ENCODE measurements at regions not wholly inside any gene's neighbourhood (a gene's known extent, or its start where the extent isn't known, plus 50 kb on each side); places are given as distances from the start of the nearest gene placed in this dataset.

DNA sequence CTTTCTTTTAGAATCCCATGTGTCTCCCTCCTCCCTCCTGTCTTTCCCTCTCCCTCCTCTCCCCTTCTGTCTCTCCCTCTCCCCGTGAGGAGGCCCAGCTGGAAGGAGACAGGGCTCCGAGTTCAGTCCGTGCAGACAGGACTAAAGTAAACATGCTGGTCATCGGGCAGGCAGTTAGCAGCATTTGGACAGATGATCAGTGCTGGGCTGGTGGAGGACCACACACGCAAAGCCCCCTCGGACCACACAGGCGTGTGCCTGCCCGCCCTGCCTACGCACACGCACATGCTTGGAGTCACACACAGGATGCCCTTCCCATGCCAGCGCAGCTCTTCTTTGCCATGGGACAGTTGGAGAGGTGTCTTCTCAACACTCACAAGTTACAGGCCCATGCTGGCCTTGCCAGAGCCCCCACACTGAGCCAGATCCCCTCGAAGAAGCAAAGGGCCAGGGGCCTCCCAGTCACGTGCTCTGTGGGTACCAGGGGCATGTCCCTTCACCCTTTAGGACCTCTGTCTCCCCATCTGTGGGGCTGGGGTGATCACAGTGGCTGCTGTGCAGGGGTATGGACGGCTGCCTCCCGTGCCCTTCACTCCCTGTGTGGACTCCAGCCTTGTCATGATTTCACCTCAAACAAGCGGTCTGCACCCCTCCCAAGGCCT lies 215.7 kb upstream of the FOXF1 start:
- DNase-seq = no peak

DNA sequence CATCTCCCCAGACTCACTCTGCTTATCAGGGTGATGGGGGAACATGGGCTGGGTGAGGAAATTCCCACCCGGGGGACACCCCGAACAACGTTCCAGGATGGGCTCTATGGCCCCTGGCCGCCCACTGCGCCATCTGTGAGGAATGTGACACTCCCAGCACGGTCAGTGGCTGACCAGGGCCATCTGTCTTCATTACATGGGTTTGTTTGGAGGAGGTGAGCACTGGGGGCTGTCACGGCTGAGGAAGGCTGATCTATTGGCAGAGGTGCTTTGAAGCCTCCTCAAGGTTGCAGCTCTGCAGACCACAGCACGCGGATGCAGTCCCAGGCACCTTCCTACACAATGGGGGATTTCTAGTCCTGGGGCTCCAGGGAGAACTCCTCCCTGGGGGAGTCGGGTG lies 214.1 kb upstream of the FOXF1 start:
- DNase-seq = no peak

DNA sequence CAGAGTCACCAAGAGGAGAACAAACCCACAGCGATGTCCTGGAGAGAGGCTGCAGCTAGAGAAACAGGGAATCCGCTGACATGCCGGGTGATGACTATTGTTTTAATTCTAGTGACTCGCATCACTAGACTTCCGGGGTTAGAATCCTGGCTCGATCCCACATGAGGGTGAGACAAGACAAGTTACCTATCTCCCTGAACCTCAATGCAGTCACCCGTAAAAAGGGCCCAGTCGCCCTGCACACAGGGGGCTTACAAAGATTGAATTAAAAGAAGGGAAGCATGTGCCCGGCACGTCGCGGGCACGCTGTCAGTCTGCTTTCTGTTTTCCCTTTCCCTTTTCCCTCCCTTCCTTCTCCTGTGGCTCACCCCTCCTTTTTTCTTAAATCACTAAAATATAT lies 212.9 kb upstream of the FOXF1 start:
- DNase-seq = no peak

DNA sequence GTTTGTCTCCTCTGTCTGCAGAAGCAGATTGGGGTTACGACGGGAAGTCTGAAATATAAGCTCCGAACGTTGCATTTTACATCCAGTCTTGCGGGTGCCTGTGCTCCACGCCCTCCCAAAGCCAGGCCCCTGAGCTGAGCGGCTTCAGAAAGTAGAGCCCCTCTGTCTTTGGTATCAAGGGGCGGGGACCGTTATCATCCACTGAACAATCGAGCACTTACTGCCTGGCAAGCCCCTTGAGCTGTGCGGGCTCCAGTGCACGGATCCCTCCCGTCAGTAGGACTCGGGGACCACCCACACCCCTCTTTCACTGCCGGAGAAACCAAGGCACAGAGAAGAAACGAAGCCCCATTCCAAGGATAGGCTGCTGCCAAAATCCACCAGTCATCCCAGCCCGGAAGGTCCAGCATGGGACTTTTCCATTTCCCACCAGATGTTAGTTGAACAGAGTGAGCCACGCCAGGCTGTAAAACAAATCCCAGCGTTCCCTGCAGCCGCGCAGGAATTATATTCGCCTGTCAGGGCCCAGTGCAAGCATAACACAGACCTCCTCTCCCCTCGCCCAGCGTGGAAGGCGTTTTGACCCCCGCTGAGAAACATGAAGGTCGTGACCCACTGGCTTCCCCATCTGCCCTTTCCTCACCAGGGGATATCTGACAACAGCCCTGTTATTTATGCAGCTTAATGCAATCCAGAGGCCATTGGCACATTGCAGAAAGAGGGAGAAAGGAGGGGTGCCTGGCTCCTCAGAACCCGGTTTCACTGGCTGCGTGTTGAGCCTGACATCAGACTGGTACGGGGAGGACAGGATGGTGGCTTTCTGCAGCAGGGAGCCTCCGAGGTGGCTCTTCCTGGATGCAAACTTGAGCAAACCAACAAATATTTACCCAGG lies 212.2 kb upstream of the FOXF1 start:
- no peak for DNase-seq

DNA sequence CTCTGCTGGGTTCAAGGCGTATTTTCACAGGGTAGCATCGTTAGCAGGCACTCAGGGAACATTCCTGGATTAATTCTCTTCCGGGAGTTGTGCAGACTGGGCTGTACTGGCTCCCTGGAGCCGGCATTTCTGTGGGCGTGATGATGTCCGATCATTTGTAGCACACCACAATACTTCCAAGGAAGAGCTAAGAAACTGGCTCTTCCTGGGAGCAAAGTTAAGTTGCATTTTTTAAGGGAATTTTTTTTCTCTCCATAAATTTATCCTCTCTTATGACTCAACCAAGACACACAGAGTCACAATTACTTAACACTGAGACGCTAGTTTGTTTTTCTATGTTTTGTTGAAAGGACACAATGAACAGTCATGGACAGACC lies 211.6 kb upstream of the FOXF1 start:
- no peak for DNase-seq

DNA sequence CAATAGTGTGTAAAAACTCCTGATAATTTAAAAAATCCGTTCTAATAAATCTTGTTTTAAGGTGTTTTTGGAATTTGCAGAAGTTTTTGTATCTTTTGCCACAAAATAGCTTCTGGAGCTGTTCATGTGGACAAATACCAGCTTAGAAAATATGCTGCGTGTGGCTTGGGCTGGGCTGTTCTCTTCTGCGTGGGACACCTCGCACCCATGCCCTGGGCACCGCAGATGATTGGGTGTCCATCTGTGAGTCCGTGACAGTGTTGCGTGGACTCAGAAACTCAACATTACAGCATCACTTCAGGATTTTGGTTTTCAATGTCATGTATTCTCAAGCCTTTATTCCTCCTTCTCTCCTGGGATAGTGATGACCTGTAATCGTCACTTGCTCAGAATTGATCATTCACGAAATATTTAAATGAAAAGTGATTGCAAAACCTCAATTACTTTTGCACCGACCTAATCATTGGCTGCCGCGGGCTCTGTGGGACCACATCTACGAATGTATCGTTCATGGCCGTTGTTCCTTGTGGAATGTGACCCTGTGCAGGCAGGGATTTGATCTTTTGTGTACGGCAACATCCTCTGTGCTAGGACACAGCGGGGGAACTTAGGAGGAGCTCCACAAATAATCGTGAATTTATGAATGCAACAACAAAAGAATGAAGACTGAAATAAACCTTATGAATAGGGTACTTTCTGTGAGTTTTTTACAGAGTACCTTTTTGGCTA lies 210.3 kb upstream of the FOXF1 start:
- DNase-seq = no peak

GRCh38 chr16:86300746-86301481 lies 209.4 kb upstream of the FOXF1 start:
- no peak for DNase-seq

DNA sequence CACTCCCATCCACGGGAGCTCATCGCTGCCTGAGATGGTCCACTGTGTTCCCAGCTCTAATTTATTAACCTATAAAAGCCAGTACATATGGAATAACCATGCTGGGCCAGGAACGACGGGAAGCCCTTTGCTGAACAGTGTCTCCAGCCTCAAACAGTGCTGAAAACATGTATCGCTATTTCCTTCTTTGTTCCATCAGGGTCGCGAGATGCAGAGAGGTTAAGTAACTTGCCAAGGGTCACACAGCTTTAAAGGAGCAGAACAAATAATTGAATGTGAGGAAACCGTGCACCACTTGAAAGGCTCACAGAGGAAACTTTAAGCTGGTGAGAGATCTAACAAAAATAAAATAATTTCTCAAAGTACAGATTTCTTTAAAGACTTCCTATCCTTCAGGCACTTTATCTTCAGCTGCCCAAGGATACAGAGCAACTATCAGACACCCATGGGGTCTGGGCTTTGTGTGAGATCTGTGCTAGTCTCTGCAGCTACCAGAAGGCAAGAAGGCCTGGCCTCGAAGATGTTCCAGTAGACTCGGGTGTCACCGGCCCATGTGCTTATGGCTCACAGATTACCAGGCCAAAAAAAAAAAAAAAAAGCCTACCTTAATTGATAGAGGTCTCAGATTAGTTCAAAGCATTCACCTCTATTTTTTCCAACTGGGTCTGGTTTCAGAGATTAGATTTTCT lies 207.8 kb upstream of the FOXF1 start:
- no peak for DNase-seq

DNA sequence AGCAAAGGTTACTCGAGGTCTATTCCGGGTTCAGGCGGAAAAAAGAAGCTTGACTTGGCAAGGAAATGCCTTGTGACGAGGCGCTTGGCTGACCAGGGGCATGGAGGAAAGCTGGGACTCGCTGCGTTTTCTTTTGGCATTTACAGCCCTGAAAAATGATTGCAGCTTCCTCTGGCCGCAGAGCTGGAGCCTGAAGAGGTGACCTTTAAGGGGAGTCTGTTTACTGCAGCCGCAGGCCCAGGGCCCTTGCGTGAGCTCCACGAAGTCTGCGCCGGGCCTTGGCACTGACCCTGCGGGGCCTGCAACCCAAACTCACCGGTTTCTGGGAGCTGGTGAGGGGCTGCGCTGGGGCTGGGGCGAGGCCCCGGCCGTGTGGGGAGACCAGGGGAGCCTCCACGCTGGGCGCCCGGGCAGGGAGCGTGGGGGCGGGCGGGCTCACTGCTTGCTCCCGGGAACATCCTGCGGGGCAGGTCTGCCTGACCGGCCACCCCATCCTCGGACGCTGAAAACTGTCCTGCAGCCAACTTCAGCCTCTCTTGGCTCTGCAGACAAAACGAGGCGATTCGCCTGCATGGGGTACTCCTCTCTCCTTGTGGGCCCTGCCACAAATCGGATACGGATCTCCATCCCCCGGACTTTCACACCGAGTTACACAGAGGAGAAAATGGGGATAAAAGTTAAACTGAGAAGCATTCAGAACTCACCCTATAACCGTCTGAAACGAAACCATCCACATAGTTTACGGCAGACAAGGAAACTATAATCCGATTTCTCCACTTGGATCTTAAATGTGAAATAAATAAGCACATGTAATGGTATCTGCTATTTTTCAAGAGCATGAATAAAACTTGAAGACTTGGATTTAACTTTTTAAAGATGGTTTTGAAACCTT lies 206.3 kb upstream of the FOXF1 start:
- DNase-seq = peak in 2 of 3 donors; percentile 16 to 41

DNA sequence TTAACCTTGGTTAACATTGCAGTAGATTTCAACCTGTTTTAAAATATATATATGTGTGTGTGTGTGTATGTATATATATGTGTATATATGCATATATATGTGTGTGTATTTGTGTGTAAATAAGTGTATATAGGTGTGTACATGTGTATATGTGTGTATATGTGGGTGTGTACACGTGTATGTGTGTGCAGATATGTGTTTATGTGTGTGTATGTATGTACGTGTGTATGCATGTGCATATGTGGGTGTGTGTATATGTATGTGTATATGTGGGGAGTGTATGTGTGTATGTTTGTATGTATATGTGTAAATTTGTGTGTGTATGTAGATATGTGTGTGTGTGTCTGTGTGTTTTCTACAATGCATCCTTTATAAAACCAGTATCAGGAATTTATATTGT lies 205.5 kb upstream of the FOXF1 start:
- DNase-seq = no peak

GRCh38 chr16:86305440-86305839 lies 204.9 kb upstream of the FOXF1 start:
- DNase-seq = no peak

DNA sequence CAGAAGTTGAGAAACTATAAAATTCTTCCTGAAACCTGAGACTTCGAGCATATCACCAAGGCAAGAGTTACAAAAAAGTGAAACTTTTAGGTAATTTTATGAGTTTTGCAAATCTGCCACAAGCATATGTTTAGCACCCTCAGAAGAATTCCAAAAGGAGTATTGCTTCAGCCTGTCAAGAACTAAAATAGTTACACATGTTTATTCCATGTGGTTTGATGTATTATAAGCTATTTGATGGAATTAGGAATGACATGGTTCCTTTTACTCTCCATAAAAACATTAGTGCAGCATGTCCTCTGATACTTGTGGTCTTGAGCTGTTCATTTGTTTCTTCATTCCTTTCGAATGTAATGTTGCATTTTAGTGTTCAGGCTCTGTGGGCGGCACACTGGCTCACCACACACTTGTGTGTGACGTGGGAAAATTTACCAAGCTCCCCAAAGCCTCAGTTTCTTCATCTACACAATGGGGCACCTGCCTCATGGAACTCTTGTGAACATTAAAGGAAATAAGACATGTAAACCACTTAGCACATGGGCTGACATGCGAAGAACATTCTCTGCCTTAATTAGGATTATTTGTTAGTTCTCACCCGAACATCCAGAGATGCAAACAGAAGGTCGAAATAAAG lies 204.2 kb upstream of the FOXF1 start:
- peak in 1 of 3 donors; percentile 27 for DNase-seq

DNA sequence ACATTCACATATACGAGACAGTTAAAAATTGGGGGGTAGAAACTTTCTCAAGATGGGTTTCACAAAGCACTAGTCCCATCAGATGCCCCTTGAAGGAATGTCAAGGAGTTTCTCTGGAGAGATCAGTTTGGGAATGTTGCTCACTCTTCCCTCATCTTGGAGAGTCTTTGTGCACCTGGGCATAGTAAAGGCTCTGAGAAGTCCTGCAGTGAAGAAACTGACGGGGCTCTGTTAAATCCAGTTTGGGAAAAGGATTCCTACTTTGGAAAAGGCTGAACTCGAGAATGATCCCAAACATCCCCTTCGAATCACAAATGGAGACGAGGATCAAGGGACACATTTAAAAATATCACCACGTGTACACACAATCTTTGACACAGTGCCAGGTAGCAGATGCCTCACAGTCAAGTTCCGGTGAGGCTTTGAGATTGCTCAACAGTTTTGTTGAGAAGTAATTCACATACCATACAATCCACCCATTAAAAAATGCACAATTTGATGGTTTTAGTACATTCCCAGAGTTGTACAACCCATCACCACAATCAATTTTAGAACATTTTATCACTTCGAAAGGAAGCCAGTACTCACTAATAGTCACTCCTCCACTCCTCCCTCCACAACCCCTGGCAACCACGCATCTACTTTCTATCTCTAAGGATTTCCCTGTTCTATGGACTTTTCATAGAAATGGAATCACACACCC lies 203.4 kb upstream of the FOXF1 start:
- DNase-seq = peak in 1 of 3 donors; percentile 54

GRCh38 chr16:86307514-86307903 lies 202.8 kb upstream of the FOXF1 start:
- no peak for DNase-seq

GRCh38 chr16:86308514-86308913 lies 201.8 kb upstream of the FOXF1 start:
- no peak for DNase-seq

DNA sequence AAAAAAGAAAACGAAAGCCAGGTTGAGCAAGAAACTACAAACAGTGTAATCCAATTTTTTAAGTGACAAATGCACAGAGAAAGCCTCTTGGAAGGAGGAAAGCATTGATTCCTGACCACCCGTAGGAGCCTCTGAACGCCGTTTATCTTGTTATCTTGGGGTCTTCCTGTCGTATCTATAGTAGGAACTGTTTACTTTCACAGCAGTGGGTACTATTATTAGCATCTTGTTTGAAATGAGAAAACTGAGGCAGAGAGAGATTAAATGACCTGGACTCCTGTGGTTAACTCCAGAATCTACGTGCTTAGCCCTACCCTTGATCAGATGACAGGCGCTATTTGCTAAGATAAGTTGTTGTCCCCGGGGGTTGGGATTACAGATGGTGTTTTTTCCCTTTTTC lies 196.7 kb upstream of the FOXF1 start:
- no peak for DNase-seq

- DNase-seq = no peak
Measured at GRCh38 chr16:86314402-86315025, 195.8 kb upstream of the FOXF1 start.

- no peak for DNase-seq
Measured at GRCh38 chr16:86316967-86317812, 193.1 kb upstream of the FOXF1 start.

Measured in muscle of back (tissue), 3 donors.